ENCODE measurements at regions not wholly inside any gene's neighbourhood (a gene's known extent, or its start where the extent isn't known, plus 50 kb on each side); places are given as distances from the start of the nearest gene placed in this dataset.

DNA sequence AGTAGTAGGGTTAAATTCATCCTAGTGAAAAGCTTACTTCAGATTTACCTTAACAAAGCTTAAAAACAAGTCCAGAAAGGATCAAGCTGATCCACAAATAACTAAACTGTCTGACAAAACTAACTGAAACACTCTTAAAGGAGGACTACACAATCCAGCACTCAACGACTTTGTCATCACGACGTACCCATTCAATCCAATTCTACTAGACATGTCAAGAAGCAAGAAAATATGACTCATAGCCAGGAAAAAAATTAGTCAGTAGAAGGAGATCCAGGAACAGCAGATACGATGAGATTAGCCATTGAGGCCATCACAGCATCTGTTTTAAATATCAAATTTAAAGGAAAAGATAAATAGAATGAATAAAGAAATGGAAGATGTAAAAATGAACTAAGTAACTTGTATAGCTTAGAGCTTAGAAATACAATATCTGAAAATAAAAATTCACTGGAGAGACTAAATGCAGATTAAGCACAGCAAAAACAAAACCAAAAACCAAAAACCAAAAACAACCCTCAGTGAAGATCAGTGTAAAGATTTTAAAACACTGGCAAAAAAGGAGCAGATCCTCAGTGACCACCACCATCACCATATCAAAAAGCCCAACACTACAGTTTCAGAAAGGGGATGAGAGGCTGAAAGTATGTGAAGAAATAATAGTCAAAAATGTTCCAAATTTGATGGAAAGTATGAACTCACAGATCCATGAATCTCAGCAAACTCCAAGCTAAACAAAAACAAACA, 95.0 kb upstream of the CCND2 start:
- no peak for DNase-seq (ENCODE audit: low read depth)
- TF ChIP-seq, protein P1, sequence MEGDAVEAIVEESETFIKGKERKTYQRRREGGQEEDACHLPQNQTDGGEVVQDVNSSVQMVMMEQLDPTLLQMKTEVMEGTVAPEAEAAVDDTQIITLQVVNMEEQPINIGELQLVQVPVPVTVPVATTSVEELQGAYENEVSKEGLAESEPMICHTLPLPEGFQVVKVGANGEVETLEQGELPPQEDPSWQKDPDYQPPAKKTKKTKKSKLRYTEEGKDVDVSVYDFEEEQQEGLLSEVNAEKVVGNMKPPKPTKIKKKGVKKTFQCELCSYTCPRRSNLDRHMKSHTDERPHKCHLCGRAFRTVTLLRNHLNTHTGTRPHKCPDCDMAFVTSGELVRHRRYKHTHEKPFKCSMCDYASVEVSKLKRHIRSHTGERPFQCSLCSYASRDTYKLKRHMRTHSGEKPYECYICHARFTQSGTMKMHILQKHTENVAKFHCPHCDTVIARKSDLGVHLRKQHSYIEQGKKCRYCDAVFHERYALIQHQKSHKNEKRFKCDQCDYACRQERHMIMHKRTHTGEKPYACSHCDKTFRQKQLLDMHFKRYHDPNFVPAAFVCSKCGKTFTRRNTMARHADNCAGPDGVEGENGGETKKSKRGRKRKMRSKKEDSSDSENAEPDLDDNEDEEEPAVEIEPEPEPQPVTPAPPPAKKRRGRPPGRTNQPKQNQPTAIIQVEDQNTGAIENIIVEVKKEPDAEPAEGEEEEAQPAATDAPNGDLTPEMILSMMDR (IDR thresholded peaks at IDR 0.05; ENCODE audit: insufficient read depth, low read depth, low read length): no peak
- no peak overlapping the region for H3K4me3 ChIP-seq (ENCODE audit: low read depth, low read length)

DNA sequence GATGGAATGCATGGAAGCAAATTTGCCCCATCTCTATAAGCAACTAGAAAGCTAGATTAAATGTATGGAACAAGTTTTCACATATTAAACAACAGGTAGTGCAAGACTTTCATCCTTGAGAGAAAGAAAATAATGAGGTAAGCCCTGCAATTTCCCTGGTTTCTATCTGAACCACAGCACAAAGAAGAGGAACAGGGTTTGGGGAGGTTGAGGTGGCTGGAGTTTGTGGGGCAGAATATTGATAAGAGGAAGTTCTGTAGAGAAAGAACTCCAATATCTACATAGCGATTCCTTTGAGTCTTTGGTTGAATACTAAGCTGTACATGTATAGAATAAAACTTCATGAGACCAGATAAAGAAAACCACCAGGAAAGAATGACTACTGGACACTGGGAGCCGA, 96.3 kb upstream of the CCND2 start:
- no peak for DNase-seq (ENCODE audit: low read depth)
- TF ChIP-seq, protein P1 (IDR thresholded peaks at IDR 0.05; ENCODE audit: insufficient read depth, low read depth, low read length): no peak
- no peak overlapping the region for H3K4me3 ChIP-seq (ENCODE audit: low read depth, low read length)

DNA sequence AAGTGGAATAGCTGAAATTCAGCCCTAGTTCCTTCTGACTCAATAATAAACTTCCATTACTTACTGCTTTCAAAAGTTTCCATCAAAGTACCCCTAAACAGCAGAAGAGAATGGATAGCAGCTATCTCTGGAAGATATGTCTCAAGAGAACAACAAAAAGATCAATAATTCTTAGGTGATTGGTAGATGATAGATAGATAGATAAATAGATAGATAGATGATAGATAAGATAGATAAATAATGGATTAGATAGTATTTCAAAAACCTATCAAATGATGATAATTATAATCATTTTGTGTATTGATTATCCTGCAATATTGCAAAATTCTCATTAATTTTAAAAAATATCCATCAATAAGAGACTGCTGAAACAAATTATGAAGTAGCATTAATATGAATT, 97.4 kb upstream of the CCND2 start:
- TF ChIP-seq, protein P1 (IDR thresholded peaks at IDR 0.05; ENCODE audit: insufficient read depth, low read depth, low read length): no peak
- no peak for DNase-seq (ENCODE audit: low read depth)
- no peak overlapping the region for H3K4me3 ChIP-seq (ENCODE audit: low read depth, low read length)

DNA sequence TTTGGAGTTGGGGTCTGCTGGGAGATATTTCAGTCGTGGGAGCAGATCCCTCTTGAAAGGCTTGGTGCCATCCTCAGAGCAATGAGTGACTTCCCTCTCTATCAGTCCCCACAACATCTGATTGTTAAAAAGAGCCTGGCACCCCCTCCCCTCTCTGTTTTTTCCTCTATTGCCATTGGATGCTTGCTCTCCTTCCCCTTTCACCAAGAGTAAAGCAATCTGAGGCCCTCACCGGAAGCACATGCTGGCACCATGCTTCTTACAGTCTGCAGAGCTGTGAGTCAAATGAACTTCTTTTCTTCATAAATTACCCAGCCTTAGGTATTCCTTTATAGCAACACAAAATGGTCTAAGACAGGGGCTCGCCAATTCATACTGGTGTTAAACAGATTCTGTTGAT, 99.1 kb upstream of the CCND2 start:
- no peak for DNase-seq (ENCODE audit: low read depth)
- TF ChIP-seq, protein P1 (IDR thresholded peaks at IDR 0.05; ENCODE audit: insufficient read depth, low read depth, low read length): no peak
- no peak overlapping the region for H3K4me3 ChIP-seq (ENCODE audit: low read depth, low read length)

DNA sequence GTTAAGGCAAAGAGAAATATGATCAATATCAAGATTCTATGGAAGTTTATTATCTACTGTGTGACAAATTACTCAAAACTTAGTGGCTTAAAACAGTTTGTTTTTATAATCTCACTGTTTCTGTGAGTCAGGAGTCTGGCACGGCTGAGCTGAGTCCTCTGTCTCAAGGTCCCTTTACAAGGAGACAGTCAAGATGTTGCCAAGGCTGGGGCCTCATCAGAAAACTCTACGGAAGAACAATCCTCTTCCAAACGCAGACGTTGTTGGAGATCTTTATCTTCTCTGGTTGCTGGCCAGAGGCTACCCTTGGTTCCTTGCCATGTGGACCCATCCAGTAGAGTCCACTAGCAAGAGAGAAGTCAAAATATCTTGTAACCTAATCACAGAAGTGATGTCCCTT, 100.6 kb upstream of the CCND2 start:
- TF ChIP-seq, protein P1 (IDR thresholded peaks at IDR 0.05; ENCODE audit: insufficient read depth, low read depth, low read length): no peak
- H3K4me3 ChIP-seq (ENCODE audit: low read depth, low read length): no peak overlapping the region
- DNase-seq (ENCODE audit: low read depth): no peak

DNA sequence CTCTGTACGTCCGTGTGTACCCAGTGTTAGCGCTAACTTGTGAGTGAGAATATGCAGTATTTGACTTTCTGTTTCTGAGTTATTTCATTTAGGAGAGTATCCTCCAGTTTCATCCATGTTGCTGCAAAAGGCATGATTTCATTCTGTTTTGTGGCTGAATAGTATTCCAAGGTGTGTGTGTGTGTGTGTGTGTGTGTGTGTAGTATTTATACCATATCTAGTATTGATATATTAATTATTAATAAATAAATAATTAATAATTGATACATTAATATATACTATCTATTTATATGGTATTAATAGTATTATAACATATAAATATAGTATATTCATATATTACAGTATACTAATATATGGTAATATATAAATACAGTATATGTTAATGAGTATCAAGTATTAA, 101.8 kb upstream of the CCND2 start:
- no peak overlapping the region for H3K4me3 ChIP-seq (ENCODE audit: low read depth, low read length)
- no peak for DNase-seq (ENCODE audit: low read depth)
- TF ChIP-seq, protein P1 (IDR thresholded peaks at IDR 0.05; ENCODE audit: insufficient read depth, low read depth, low read length): no peak

DNA sequence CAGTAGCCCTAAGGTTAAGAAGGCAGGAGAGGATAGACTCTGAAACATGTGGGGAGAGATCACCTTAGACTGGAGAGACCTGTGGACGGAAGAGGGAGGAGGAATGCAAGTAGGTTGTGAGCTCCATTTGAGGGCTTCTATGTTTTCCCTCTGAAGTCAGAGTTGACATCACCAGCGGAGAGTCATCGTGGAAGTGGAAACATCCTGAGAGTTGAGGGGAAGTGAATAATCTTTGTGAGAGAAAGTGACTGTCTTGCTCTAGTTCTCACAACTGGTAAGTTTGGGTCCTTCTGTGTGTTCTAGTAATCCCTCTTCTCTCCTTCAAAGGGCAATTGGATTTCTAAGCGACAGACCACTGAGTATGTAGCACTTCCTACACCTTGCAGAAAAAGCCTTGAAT, 103.6 kb upstream of the CCND2 start:
- H3K4me3 ChIP-seq (ENCODE audit: low read depth, low read length): no peak overlapping the region
- no peak for DNase-seq (ENCODE audit: low read depth)
- TF ChIP-seq, protein P1 (IDR thresholded peaks at IDR 0.05; ENCODE audit: insufficient read depth, low read depth, low read length): no peak
